HepG2 (cell line): ENCODE measurements at regions not wholly inside any gene's neighbourhood (a gene's known extent, or its start where the extent isn't known, plus 50 kb on each side); places are given as distances from the start of the nearest gene placed in this dataset.
A peak's percentile ranks its signal among the peaks of the same experiment; 100 is the strongest.

Experiments
- AGO1 ChIP-seq: fragments of 200-400 bp; formaldehyde crosslinking; IDR thresholded peaks from 2 replicates; pipeline ENCODE4 v1.6.1; 2017; ENCODE audit warnings: mild to moderate bottlenecking, low read depth, low read length, moderate library complexity; ENCODE audit not compliant: poor library complexity, severe bottlenecking
- ATF5 ChIP-seq: sonication (generic); formaldehyde crosslinking; IDR thresholded peaks from 2 replicates; pipeline ENCODE4 v1.4.0; 2020; ENCODE audit warnings: mild to moderate bottlenecking, low read depth, missing genetic modification reagents
- BCL6 ChIP-seq: IDR thresholded peaks from 2 replicates; pipeline ENCODE4 v1.6.1; 2016; ENCODE audit warnings: missing genetic modification reagents, missing compliant biosample characterization
- HDAC1 ChIP-seq: sonication (generic); formaldehyde crosslinking; IDR thresholded peaks from 2 replicates; pipeline ENCODE4 v1.5.1; 2020; ENCODE audit warnings: mild to moderate bottlenecking, missing genetic modification reagents
- HDAC2 ChIP-seq: sonication (generic); formaldehyde crosslinking; IDR thresholded peaks from 2 replicates; pipeline ENCODE4 v1.4.0; 2020; ENCODE audit warnings: missing genetic modification reagents
- HMG20A ChIP-seq: IDR thresholded peaks from 2 replicates; pipeline ENCODE4 v1.6.1; 2016; ENCODE audit warnings: borderline replicate concordance
- KDM2A ChIP-seq: sonication (generic); formaldehyde crosslinking; IDR thresholded peaks from 2 replicates; pipeline ENCODE4 v1.4.0; 2020; ENCODE audit warnings: low read depth, missing genetic modification reagents, borderline replicate concordance
- MLX ChIP-seq: IDR thresholded peaks from 2 replicates; pipeline ENCODE4 v1.6.1; 2016
- NR2F6 ChIP-seq, 2 experiments: IDR thresholded peaks; 2 replicates each; pipeline ENCODE4 v1.6.1; 2016; ENCODE audit warnings: antibody characterized with exemption in 1 of 2, mild to moderate bottlenecking in 1 of 2
- PATZ1 ChIP-seq: sonication (generic); formaldehyde crosslinking; IDR thresholded peaks from 2 replicates; pipeline ENCODE4 v1.4.0; 2020; ENCODE audit warnings: missing genetic modification reagents
- PLRG1 ChIP-seq: fragments of 450-650 bp; conservative IDR thresholded peaks from 2 replicates; pipeline ENCODE4 v1.6.1; 2016
- REPIN1 ChIP-seq: sonication (generic); formaldehyde crosslinking; IDR thresholded peaks from 2 replicates; pipeline ENCODE4 v1.8.0; 2022; ENCODE audit warnings: missing genetic modification reagents, low read depth, mild to moderate bottlenecking, borderline replicate concordance
- RXRB ChIP-seq: IDR thresholded peaks from 2 replicates; pipeline ENCODE4 v1.6.1; 2016; ENCODE audit warnings: borderline replicate concordance, missing genetic modification reagents, missing compliant biosample characterization
- STAT5B ChIP-seq: sonication (generic); formaldehyde crosslinking; IDR thresholded peaks from 2 replicates; pipeline ENCODE4 v1.4.0; 2020; ENCODE audit warnings: missing genetic modification reagents
- ZKSCAN1 ChIP-seq: fragments of 150-350 bp; IDR thresholded peaks from 2 replicates; pipeline ENCODE4 v1.6.1; 2014; ENCODE audit warnings: low read length
- ZNF142 ChIP-seq: sonication (generic); formaldehyde crosslinking; IDR thresholded peaks from 2 replicates; pipeline ENCODE4 v1.4.0; 2020; ENCODE audit warnings: missing genetic modification reagents
- ZNF614 ChIP-seq: IDR thresholded peaks from 2 replicates; pipeline ENCODE4 v1.6.1; 2018; ENCODE audit warnings: missing biosample characterization, missing genetic modification reagents, inconsistent platforms, borderline replicate concordance
- ZNF724P ChIP-seq: sonication (generic); formaldehyde crosslinking; IDR thresholded peaks from 2 replicates; pipeline ENCODE4 v1.8.0; 2022; ENCODE audit warnings: missing genetic modification reagents, borderline replicate concordance
- ZNF761 ChIP-seq: sonication (generic); formaldehyde crosslinking; conservative IDR thresholded peaks from 2 replicates; pipeline ENCODE4 v1.4.0; 2020; ENCODE audit warnings: mild to moderate bottlenecking, missing genetic modification reagents

- TF ChIP-seq PATZ1 (CRISPR knock-in tag) (peak; percentile 17; the same call in 1 of the 2 replicates), ZNF724P (CRISPR knock-in tag) (no peak), ZNF761 (no peak), MLX (no peak), AGO1 (no peak), KDM2A (no peak), HMG20A (CRISPR knock-in tag) (peak; percentile 28; the same call in 1 of the 2 replicates), NR2F6 (IDR thresholded peaks at IDR 0.05) (peak; percentile 58), NR2F6 (CRISPR knock-in tag; IDR thresholded peaks at IDR 0.05) (peak; percentile 70; the same call in 1 of the 2 replicates), ZNF614 (CRISPR knock-in tag) (0 out of 2 replicates have a peak, but pooled peaks have one; percentile 18), STAT5B (CRISPR knock-in tag) (no peak), ZKSCAN1 (no peak), HDAC1 (CRISPR knock-in tag) (peak; percentile 52; the same call in 1 of the 2 replicates), REPIN1 (CRISPR knock-in tag) (no peak; the same call in 1 of the 2 replicates), HDAC2 (peak; percentile 48; the same call in 1 of the 2 replicates), BCL6 (CRISPR knock-in tag) (peak; percentile 72), RXRB (CRISPR knock-in tag) (peak; percentile 17; the same call in 1 of the 2 replicates), PLRG1 (no peak), ZNF142 (CRISPR knock-in tag) (no peak), ATF5 (CRISPR knock-in tag) (no peak)
Measured at GRCh38 chr10:33799281-33799943, 464.9 kb upstream of the NRP1 start (continued).
